Colonic mucosa (tissue), 4 donors: ENCODE measurements at regions not wholly inside any gene's neighbourhood (a gene's known extent, or its start where the extent isn't known, plus 50 kb on each side); places are given as distances from the start of the nearest gene placed in this dataset.

ENCODE experiments used
- DNase-seq: peaks from one replicate; pipeline ENCODE4 v3.0.0-alpha.2; 2020
- H3K27ac ChIP-seq: fragments of 200-600 bp; one replicate; pipeline ENCODE4 v1.8.0; 2021
- H3K27me3 ChIP-seq: fragments of 200-600 bp; one replicate; pipeline ENCODE4 v1.8.0; 2021
- H3K36me3 ChIP-seq: fragments of 200-600 bp; one replicate; pipeline ENCODE4 v1.8.0; 2021
- H3K4me1 ChIP-seq: fragments of 200-600 bp; one replicate; pipeline ENCODE4 v1.8.0; 2021; ENCODE audit warnings: mild to moderate bottlenecking
- H3K4me3 ChIP-seq: fragments of 200-600 bp; one replicate; pipeline ENCODE4 v1.8.0; 2021
- H3K9ac ChIP-seq, 2 donors: one replicate each; pipeline ENCODE4 v1.7.0; 2013; ENCODE audit warnings: control low read depth in 2 of 2, low read depth in 2 of 2, low read length in 2 of 2
- H3K9me3 ChIP-seq: fragments of 200-600 bp; one replicate; pipeline ENCODE4 v1.8.0; 2021
- CTCF ChIP-seq: fragments of 200-600 bp; IDR thresholded peaks from one replicate; pipeline ENCODE4 v1.8.0; 2022; ENCODE audit warnings: antibody characterized with exemption, mild to moderate bottlenecking
- intact Hi-C: fragments of 100-400 bp; cut with DNase I; formaldehyde crosslinking; loops from one replicate; pipeline ENCODE4 v1.14.1; 2022
- donor health status: healthy.
- donor health status: DM: no; HTN: no; CAD: no.
- donor health status: DM: no; HTN: no; CAD: no.

- Histone ChIP-seq H3K4me3 (no peak overlapping the region), H3K27ac (no peak overlapping the region), H3K9ac (no peak overlapping the region), H3K36me3 (no peaks in the 10 kb centered on the region), H3K4me1 (no peaks in the 10 kb centered on the region), H3K27me3 (no peaks in the 10 kb centered on the region), H3K9me3 (no peaks in the 10 kb centered on the region)
- no peak for TF ChIP-seq CTCF
- intact Hi-C loops, result no loop called here
- no peak for DNase-seq
These were observed 177.9 kb upstream of the TLE3 start for GRCh38 chr15:70275461-70276138.

DNA sequence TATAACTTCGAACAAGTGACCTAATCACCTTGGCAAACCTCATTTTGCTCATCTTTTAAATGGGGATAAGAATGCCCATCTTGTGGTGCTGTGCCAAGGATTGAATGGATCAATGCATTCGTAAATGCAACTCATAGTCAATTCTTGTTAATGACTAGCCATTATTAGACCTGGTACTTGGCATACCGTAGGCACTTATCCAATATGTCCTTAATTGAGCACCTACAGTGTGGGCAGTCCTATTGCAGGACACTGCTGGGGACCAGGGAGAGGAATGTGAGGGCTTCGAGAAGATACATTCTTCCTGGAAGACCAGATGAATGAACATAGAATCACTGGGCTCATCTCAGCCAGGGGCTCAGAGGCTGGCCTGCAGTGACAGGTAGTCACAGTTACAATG, 177.2 kb upstream of the TLE3 start:
- H3K27me3 ChIP-seq, result no peaks in the 10 kb centered on the region
- H3K4me1 ChIP-seq, result no peaks in the 10 kb centered on the region
- no peak for TF ChIP-seq CTCF
- H3K9ac ChIP-seq, result no peak overlapping the region
- no peak overlapping the region for H3K27ac ChIP-seq
- H3K36me3 ChIP-seq, result no peaks in the 10 kb centered on the region
- H3K4me3 ChIP-seq, result no peak overlapping the region
- no peak for DNase-seq
- intact Hi-C loops, result no loop called here
- H3K9me3 ChIP-seq, result no peaks in the 10 kb centered on the region

GRCh38 chr15:70274255-70274880, 176.7 kb upstream of the TLE3 start:
- no peak for DNase-seq
- H3K4me1 ChIP-seq, result no peaks in the 10 kb centered on the region
- H3K36me3 ChIP-seq, result no peaks in the 10 kb centered on the region
- H3K27me3 ChIP-seq, result no peaks in the 10 kb centered on the region
- intact Hi-C loops, result no loop called here
- no peak overlapping the region for H3K4me3 ChIP-seq
- no peak overlapping the region for H3K27ac ChIP-seq
- no peak overlapping the region for H3K9ac ChIP-seq
- H3K9me3 ChIP-seq, result no peaks in the 10 kb centered on the region
- TF ChIP-seq CTCF, result no peak

DNA sequence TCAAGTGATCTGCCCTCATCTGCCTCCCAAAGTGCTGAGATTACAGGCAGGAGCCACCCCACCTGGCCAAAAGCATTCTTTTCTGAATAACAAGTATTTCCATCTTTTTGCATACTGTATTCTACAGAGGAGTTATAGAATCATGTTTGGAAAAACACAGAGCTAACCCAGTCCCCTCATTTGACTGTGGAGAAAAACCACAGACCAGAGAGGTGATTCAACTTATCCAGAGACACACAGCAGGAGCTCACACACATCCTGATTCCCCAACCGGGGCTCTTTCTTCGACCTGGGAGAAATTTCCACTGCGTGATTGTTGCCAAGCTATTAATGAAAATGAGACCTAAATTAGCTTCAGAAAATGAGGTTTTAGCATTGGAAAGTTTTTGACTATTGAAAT, 176.1 kb upstream of the TLE3 start:
- DNase-seq, result no peak
- Histone ChIP-seq H3K27ac (no peak overlapping the region), H3K9me3 (no peaks in the 10 kb centered on the region), H3K36me3 (no peaks in the 10 kb centered on the region), H3K27me3 (no peaks in the 10 kb centered on the region), H3K4me3 (no peak overlapping the region), H3K4me1 (no peaks in the 10 kb centered on the region), H3K9ac (no peak overlapping the region)
- TF ChIP-seq CTCF, result no peak
- intact Hi-C loops, result no loop called here

GRCh38 chr15:70272565-70273355, 175.0 kb upstream of the TLE3 start:
- Histone ChIP-seq H3K36me3 (no peaks in the 10 kb centered on the region), H3K4me3 (no peak overlapping the region), H3K4me1 (no peaks in the 10 kb centered on the region), H3K27ac (no peak overlapping the region), H3K9me3 (no peaks in the 10 kb centered on the region), H3K27me3 (no peaks in the 10 kb centered on the region), H3K9ac (no peak overlapping the region)
- intact Hi-C loops, result no loop called here
- DNase-seq, result no peak
- TF ChIP-seq CTCF, result no peak
